ENCODE measurements at regions not wholly inside any gene's neighbourhood (a gene's known extent, or its start where the extent isn't known, plus 50 kb on each side); places are given as distances from the start of the nearest gene placed in this dataset.

GRCh38 chr4:105088110-105088879 is 58.4 kb upstream of the TET2 start (continued):
- no peak for TF ChIP-seq TAF7 (optimal IDR thresholded peaks at IDR 0.05; ENCODE audit: borderline replicate concordance, low read depth, low read length)

All from H1 (cell line).